ENCODE measurements at regions not wholly inside any gene's neighbourhood (a gene's known extent, or its start where the extent isn't known, plus 50 kb on each side); places are given as distances from the start of the nearest gene placed in this dataset.
"Not testable (repeated sequence)": the region's sequence is repeated elsewhere in the genome, so short reads cannot be mapped to it uniquely, and the experiment has no call there.

DNA sequence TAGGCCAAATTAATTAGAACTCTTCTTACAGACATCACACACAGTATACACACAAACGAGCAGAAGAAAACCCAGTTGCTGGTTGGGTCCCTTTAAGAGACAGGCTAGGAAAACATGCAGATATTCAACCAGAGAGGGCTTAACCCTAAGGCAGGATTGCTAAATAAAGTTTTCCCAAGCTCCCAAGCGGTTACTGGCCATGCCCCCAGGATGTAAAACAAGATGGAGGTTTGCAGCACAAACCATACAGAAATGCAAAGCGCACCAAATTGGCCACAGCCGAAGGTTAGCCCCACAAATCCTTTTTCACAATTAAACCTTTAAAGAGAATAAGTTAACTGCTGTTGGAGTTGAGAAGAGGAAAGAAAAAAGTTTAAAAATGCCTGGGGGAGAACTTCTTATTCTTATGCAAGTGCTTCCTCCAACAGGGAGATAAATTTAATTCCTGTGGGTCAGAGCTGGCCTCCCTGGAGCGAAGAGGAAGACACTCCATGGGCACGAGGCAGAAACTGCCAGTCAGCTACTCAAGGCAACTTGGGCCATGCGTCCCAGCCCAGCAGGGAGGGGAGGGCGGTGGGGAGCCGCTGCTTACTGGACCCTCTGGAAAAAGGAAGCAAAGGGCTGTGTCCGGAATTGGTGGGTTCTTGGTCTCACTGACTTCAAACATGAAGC lies 167.6 kb upstream of the ARSJ start:
- H3K27ac ChIP-seq = no peak overlapping the region
- no peak for TF ChIP-seq CTCF (conservative IDR thresholded peaks at IDR 0.05)

GRCh38 chr4:114147619-114148208 lies 168.3 kb upstream of the ARSJ start:
- H3K27ac ChIP-seq = not testable (repeated sequence)

DNA sequence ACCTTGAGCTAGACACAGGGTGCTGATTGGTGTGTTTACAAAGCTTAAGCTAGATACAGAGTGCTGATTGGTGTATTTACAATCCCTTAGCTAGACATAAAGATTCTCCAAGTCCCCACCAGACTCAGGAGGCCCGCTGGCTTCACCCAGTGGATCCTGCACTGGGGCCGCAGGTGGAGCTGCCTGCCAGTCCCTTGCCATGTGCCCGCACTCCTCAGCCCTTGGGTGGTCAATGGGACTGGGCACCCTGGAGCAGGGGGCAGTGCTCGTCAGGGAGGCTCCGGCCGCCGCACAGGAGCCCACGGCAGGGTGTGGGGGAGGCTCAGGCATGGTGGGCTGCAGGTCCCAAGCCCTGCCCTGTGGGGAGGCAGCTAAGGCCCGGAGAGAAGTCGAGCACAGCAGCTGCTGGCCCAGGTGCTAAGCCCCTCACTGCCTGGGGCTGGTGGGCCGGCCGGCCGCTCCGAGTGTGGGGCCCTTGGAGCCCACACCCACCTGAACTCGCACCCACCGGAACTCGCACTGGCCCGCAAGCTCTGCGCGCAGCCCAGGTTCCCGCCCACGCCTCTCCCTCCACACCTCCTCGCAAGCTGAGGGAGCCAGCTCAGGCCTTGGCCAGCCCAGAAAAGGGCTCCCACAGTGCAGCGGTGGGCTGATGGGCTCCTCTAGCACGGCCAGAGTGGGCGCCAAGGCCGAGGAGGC lies 169.1 kb upstream of the ARSJ start:
- not testable (repeated sequence) for H3K27ac ChIP-seq

DNA sequence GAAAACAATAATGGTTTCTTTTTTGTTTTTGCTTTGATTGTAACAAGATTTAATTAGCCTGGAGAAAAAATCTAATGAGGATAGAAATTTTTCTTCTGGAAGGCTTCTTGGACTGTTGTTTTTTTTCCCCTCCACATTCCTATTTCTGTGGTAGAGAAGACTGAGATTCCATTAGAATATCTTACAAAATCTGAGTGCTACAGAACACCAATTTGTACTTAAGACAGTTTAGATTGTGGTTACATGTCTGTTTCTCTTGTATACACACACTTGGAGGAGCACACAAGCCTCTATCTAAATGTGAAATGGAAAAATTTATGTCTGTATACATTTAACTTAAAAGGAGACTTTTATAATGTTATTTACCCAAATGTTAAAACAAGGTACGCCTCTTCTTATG lies 176.9 kb upstream of the ARSJ start:
- no peak overlapping the region for H3K27ac ChIP-seq
- TF ChIP-seq CTCF (conservative IDR thresholded peaks at IDR 0.05) = no peak

- TF ChIP-seq CTCF (conservative IDR thresholded peaks at IDR 0.05) = no peak
Observed at GRCh38 chr4:114161809-114162208, 182.4 kb upstream of the ARSJ start.

GRCh38 chr4:114163051-114163450 lies 183.6 kb upstream of the ARSJ start:
- TF ChIP-seq CTCF (conservative IDR thresholded peaks at IDR 0.05) = no peak
- no peak overlapping the region for H3K27ac ChIP-seq

More at GRCh38 chr4:114161809-114162208, 182.4 kb upstream of the ARSJ start:
- H3K27ac ChIP-seq = no peak overlapping the region

GRCh38 chr4:114173968-114174367 lies 194.5 kb upstream of the ARSJ start:
- no peak for TF ChIP-seq CTCF (conservative IDR thresholded peaks at IDR 0.05)

DNA sequence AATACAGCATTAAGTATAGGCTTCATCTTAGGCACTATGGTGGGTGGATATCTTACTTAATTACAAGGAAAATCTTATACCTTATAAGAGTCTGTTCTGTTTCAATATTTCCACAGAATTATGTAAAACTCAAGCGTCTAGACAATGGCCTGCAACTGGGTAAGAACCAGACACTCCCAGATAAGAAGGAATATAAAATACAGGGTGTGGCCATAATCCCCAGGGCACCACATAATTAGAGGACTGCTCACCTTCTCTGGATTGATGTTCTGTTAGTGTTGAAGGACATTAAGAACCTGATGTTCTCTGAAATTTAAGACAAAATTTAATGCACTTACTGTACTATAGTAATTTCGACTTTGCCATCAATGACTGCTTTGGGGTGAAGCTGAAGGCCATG lies 198.2 kb upstream of the ARSJ start:
- no peak for TF ChIP-seq CTCF (conservative IDR thresholded peaks at IDR 0.05)
- H3K27ac ChIP-seq = no peak overlapping the region

More at GRCh38 chr4:114173968-114174367, 194.5 kb upstream of the ARSJ start:
- no peak overlapping the region for H3K27ac ChIP-seq

All from VCaP (cell line).